Ovary (tissue), 7 donors: ENCODE measurements at regions not wholly inside any gene's neighbourhood (a gene's known extent, or its start where the extent isn't known, plus 50 kb on each side); places are given as distances from the start of the nearest gene placed in this dataset.
"Not testable (repeated sequence)": the region's sequence is repeated elsewhere in the genome, so short reads cannot be mapped to it uniquely, and the experiment has no call there.

Source experiments
- DNase-seq, 5 donors: peaks; one replicate each; pipeline ENCODE4 v3.0.0-alpha.2; 2019 to 2020
- H3K27ac ChIP-seq, 2 donors: fragments of 200-600 bp; one replicate each; pipeline versions ENCODE4 v1.5.1 to v1.8.0; 2019 to 2022
- H3K27me3 ChIP-seq: fragments of 200-600 bp; one replicate; pipeline ENCODE4 v1.8.0; 2022
- H3K36me3 ChIP-seq: fragments of 200-600 bp; sonication (generic); one replicate; pipeline ENCODE4 v1.5.1; 2019
- H3K4me1 ChIP-seq: one replicate; pipeline ENCODE4 v1.8.1; 2013; ENCODE audit warnings: mild to moderate bottlenecking, moderate library complexity; ENCODE audit not compliant: insufficient read depth
- H3K4me3 ChIP-seq: fragments of 200-600 bp; sonication (generic); one replicate; pipeline ENCODE4 v1.5.1; 2017
- H3K9me3 ChIP-seq, 2 donors: fragments of 200-600 bp in 1 of 2; sonication (generic) in 1 of 2; one replicate each; pipeline versions ENCODE4 v1.5.1 to v1.8.1; 2013 to 2019; ENCODE audit warnings: mild to moderate bottlenecking in 1 of 2, moderate library complexity in 1 of 2
- EP300 ChIP-seq: sonication (generic); formaldehyde crosslinking; IDR thresholded peaks from one replicate; pipeline ENCODE4 v1.6.1; 2017; ENCODE audit warnings: antibody characterized with exemption
- POLR2A ChIP-seq: fragments of 450-650 bp; IDR thresholded peaks from one replicate; pipeline ENCODE4 v1.6.1; 2017; ENCODE audit warnings: antibody characterized with exemption, mild to moderate bottlenecking, moderate library complexity
- WGBS, 3 donors: extraction: QIAGEN DNeasy Blood & Tissue Kit in 1 of 3; methylation state at CpG; one replicate each; pipeline versions ENCODE4 v1.1.5 to v1.1.7; 2013 to 2017; 5-methylcytosine and 5-hydroxymethylcytosine counted together
- intact Hi-C, 4 donors: fragments of 100-400 bp; cut with DNase I; formaldehyde crosslinking; loops; one replicate each; pipeline versions ENCODE4 v1.11.0 to v1.15.1; 2022 to 2023
- TF ChIP-seq, protein P1 (sequence below), 3 donors: fragments of 450-650 bp in 2 of 3; fragments of 200-600 bp in 1 of 3; IDR thresholded peaks; one replicate each; pipeline versions ENCODE4 v1.5.1 to v1.8.0; 2016 to 2022; ENCODE audit warnings: antibody characterized with exemption in 3 of 3, mild to moderate bottlenecking in 1 of 3
- donor health status: DM: no; HTN: no; CAD: no; lungs with moderate emphysema.
- donor health status: DM: no; HTN: no; CAD: no.
- donor health status: Bipolar disorder and iron deficiency.
- donor health status: DM: no; HTN: no; CAD: no.
- donor health status: DM: yes; HTN: yes; CAD: no.

DNA sequence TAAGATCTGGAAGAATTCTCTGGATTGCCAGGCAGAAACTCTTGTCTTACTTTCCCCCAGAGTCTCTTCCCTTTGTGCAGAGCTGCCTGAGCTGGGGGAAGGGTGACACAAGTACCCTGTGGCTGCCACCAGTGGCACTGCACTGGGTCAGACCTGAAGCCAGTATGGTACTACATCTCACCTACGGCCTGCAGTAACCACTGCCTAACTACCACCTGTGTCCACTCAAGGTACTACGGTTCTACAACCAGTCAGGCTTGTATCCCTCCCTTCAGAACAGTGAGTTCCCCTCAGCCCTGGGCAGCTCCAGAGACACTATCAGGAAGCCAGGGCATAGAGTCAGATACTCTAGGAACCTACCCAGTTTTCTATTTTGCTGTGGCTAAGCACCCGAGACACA is 212.0 kb upstream of the POU5F2 start:
- WGBS, 3 donors = 95 to 98% (median 97%) methylated on average over 3 of the region's 3 CpGs

GRCh38 chr5:93941897-93942296 is 200.5 kb upstream of the POU5F2 start:
- TF ChIP-seq, protein P1, sequence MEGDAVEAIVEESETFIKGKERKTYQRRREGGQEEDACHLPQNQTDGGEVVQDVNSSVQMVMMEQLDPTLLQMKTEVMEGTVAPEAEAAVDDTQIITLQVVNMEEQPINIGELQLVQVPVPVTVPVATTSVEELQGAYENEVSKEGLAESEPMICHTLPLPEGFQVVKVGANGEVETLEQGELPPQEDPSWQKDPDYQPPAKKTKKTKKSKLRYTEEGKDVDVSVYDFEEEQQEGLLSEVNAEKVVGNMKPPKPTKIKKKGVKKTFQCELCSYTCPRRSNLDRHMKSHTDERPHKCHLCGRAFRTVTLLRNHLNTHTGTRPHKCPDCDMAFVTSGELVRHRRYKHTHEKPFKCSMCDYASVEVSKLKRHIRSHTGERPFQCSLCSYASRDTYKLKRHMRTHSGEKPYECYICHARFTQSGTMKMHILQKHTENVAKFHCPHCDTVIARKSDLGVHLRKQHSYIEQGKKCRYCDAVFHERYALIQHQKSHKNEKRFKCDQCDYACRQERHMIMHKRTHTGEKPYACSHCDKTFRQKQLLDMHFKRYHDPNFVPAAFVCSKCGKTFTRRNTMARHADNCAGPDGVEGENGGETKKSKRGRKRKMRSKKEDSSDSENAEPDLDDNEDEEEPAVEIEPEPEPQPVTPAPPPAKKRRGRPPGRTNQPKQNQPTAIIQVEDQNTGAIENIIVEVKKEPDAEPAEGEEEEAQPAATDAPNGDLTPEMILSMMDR (IDR thresholded peaks at IDR 0.05) = no peak
- TF ChIP-seq EP300 (no peak), POLR2A (no peak)
- WGBS, 3 donors = 94 to 99% (median 98%) methylated on average over 3 of the region's 3 CpGs
- H3K27ac ChIP-seq = no peak overlapping the region
- no peak overlapping the region for H3K4me3 ChIP-seq
- DNase-seq = no peak
- intact Hi-C loops = no loop called here
- no peaks in the 10 kb centered on the region for H3K27me3 ChIP-seq
- no peaks in the 10 kb centered on the region for H3K4me1 ChIP-seq
- H3K36me3 ChIP-seq = no peaks in the 10 kb centered on the region
- H3K9me3 ChIP-seq = no peaks in the 10 kb centered on the region

More for the DNA sequence above, 212.0 kb upstream of the POU5F2 start:
- Histone ChIP-seq H3K27me3 (no peaks in the 10 kb centered on the region), H3K27ac (no peak overlapping the region), H3K4me3 (no peak overlapping the region), H3K9me3 (no peaks in the 10 kb centered on the region), H3K4me1 (no peaks in the 10 kb centered on the region), H3K36me3 (no peaks in the 10 kb centered on the region)
- TF ChIP-seq, protein P1 (IDR thresholded peaks at IDR 0.05) = no peak
- TF ChIP-seq EP300 (no peak), POLR2A (no peak)
- DNase-seq = no peak
- intact Hi-C loops = no loop called here

DNA sequence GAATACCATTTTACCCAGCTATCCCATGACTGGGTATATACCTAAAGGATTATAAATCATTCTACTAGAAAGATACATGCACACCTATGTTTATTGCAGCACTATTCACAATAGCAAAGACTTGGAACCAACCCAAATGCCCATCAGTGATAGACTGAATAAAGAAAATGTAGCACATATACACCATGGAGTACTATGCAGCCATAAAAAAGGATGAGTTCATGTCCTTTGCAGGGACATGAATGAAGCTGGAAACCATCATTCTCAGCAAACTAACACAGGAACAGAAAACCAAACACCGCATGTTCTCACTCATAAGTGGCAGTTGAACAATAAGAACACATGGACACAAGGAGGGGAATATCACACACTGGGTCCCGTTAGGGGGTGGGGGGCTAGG is 191.9 kb upstream of the POU5F2 start:
- H3K4me1 ChIP-seq, H3K9me3 ChIP-seq, H3K27ac ChIP-seq, H3K4me3 ChIP-seq, intact Hi-C loops, H3K27me3 ChIP-seq, H3K36me3 ChIP-seq, DNase-seq: not testable (repeated sequence)
- WGBS, 3 donors = 96 to 97% (median 96%) methylated on average over 2 of the region's 2 CpGs

GRCh38 chr5:93930098-93930497 is 188.7 kb upstream of the POU5F2 start:
- no peaks in the 10 kb centered on the region for H3K9me3 ChIP-seq
- no peaks in the 10 kb centered on the region for H3K36me3 ChIP-seq
- intact Hi-C loops = no loop called here
- H3K27me3 ChIP-seq = no peaks in the 10 kb centered on the region
- no peak overlapping the region for H3K4me3 ChIP-seq
- 74 to 82% (median 74%) methylated on average over 4 of the region's 4 CpGs for WGBS, 3 donors
- H3K27ac ChIP-seq = no peak overlapping the region
- TF ChIP-seq, protein P1 (IDR thresholded peaks at IDR 0.05) = no peak
- TF ChIP-seq EP300 (no peak), POLR2A (no peak)
- no peak for DNase-seq
- no peaks in the 10 kb centered on the region for H3K4me1 ChIP-seq

- WGBS, 3 donors = 76 to 80% (median 78%) methylated on average over 1 of the region's 1 CpG
- DNase-seq = no peak
- no peaks in the 10 kb centered on the region for H3K27me3 ChIP-seq
- no peak overlapping the region for H3K4me3 ChIP-seq
- H3K4me1 ChIP-seq = no peaks in the 10 kb centered on the region
- no peaks in the 10 kb centered on the region for H3K9me3 ChIP-seq
- H3K27ac ChIP-seq = no peak overlapping the region
- TF ChIP-seq EP300 (no peak), POLR2A (no peak)
- TF ChIP-seq, protein P1 (IDR thresholded peaks at IDR 0.05) = no peak
- H3K36me3 ChIP-seq = no peaks in the 10 kb centered on the region
- intact Hi-C loops = no loop called here
These were observed 187.7 kb upstream of the POU5F2 start for GRCh38 chr5:93929131-93929530.
